HEK293T (cell line): ENCODE measurements at regions not wholly inside any gene's neighbourhood (a gene's known extent, or its start where the extent isn't known, plus 50 kb on each side); places are given as distances from the start of the nearest gene placed in this dataset.

Experiments used
- ARNT ChIP-seq: fragments of 450-650 bp; IDR thresholded peaks from 2 replicates; pipeline ENCODE4 v1.6.1; 2017; ENCODE audit warnings: mild to moderate bottlenecking
- BHLHE40 ChIP-seq: fragments of 450-650 bp; IDR thresholded peaks from 2 replicates; pipeline ENCODE4 v1.6.1; 2016; ENCODE audit warnings: mild to moderate bottlenecking, moderate library complexity, borderline replicate concordance
- CTBP1 ChIP-seq: fragments of 450-650 bp; IDR thresholded peaks from 2 replicates; pipeline ENCODE4 v1.6.1; 2016; ENCODE audit warnings: borderline replicate concordance
- ELF4 ChIP-seq: fragments of 450-650 bp; IDR thresholded peaks from 2 replicates; pipeline ENCODE4 v1.6.1; 2017; ENCODE audit warnings: antibody characterized with exemption
- FOXA1 ChIP-seq: fragments of 450-650 bp; IDR thresholded peaks from 2 replicates; pipeline ENCODE4 v1.6.1; 2016; ENCODE audit warnings: mild to moderate bottlenecking
- FOXM1 ChIP-seq: fragments of 450-650 bp; IDR thresholded peaks from 2 replicates; pipeline ENCODE4 v1.6.1; 2017; ENCODE audit warnings: mild to moderate bottlenecking, borderline replicate concordance
- L3MBTL2 ChIP-seq: fragments of 450-650 bp; conservative IDR thresholded peaks from 2 replicates; pipeline ENCODE4 v1.6.1; 2016; ENCODE audit warnings: mild to moderate bottlenecking
- LEF1 ChIP-seq: fragments of 450-650 bp; IDR thresholded peaks from 2 replicates; pipeline ENCODE4 v1.6.1; 2017; ENCODE audit warnings: mild to moderate bottlenecking, borderline replicate concordance
- NFRKB ChIP-seq: fragments of 450-650 bp; IDR thresholded peaks from 2 replicates; pipeline ENCODE4 v1.6.1; 2016; ENCODE audit warnings: mild to moderate bottlenecking, moderate library complexity
- SP1 ChIP-seq: fragments of 450-650 bp; IDR thresholded peaks from 2 replicates; pipeline ENCODE4 v1.6.1; 2017
- SUZ12 ChIP-seq: fragments of 450-650 bp; IDR thresholded peaks from 2 replicates; pipeline ENCODE4 v1.6.1; 2016; ENCODE audit warnings: mild to moderate bottlenecking
- TARDBP ChIP-seq: fragments of 450-650 bp; IDR thresholded peaks from 2 replicates; pipeline ENCODE4 v1.6.1; 2016
- ZNF384 ChIP-seq: fragments of 450-650 bp; IDR thresholded peaks from 2 replicates; pipeline ENCODE4 v1.6.1; 2016
- TF ChIP-seq, protein P1 (sequence below): fragments of 450-650 bp; IDR thresholded peaks from 2 replicates; pipeline ENCODE4 v1.6.1; 2016

GRCh38 chr7:10312942-10313341, 660.7 kb upstream of the PHF14 start:
- TF ChIP-seq FOXA1 (no peak), ELF4 (no peak), ARNT (no peak), TARDBP (no peak), FOXM1 (no peak), L3MBTL2 (no peak), BHLHE40 (no peak), ZNF384 (no peak), NFRKB (no peak), LEF1 (no peak), CTBP1 (no peak), SUZ12 (no peak), SP1 (no peak)
- TF ChIP-seq, protein P1, sequence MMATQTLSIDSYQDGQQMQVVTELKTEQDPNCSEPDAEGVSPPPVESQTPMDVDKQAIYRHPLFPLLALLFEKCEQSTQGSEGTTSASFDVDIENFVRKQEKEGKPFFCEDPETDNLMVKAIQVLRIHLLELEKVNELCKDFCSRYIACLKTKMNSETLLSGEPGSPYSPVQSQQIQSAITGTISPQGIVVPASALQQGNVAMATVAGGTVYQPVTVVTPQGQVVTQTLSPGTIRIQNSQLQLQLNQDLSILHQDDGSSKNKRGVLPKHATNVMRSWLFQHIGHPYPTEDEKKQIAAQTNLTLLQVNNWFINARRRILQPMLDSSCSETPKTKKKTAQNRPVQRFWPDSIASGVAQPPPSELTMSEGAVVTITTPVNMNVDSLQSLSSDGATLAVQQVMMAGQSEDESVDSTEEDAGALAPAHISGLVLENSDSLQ: no peak
